ENCODE measurements at regions not wholly inside any gene's neighbourhood (a gene's known extent, or its start where the extent isn't known, plus 50 kb on each side); places are given as distances from the start of the nearest gene placed in this dataset.
"Not testable (repeated sequence)": the region's sequence is repeated elsewhere in the genome, so short reads cannot be mapped to it uniquely, and the experiment has no call there.

GRCh38 chr12:86513226-86513625 is 257.0 kb upstream of the MGAT4C start:
- no peak for DNase-seq

- no peak for DNase-seq
These were observed 240.4 kb upstream of the MGAT4C start for GRCh38 chr12:86496595-86496994.

- no peak for DNase-seq
These were observed 228.3 kb upstream of the MGAT4C start for GRCh38 chr12:86484473-86484872.

GRCh38 chr12:86473231-86473630 is 217.0 kb upstream of the MGAT4C start:
- DNase-seq = no peak

GRCh38 chr12:86456776-86457175 is 200.6 kb upstream of the MGAT4C start:
- no peak for DNase-seq

GRCh38 chr12:86456241-86456640 is 200.1 kb upstream of the MGAT4C start:
- peak; percentile 4 for DNase-seq

- DNase-seq = no peak
These were observed 189.2 kb upstream of the MGAT4C start for GRCh38 chr12:86445356-86445755.

- peak; percentile 63 for DNase-seq
These were observed 178.9 kb upstream of the MGAT4C start for GRCh38 chr12:86435053-86435452.

- DNase-seq = no peak
These were observed 173.6 kb upstream of the MGAT4C start for GRCh38 chr12:86429824-86430223.

- DNase-seq = no peak
These were observed 165.1 kb upstream of the MGAT4C start for GRCh38 chr12:86421333-86421732.

GRCh38 chr12:86414201-86414600 is 158.0 kb upstream of the MGAT4C start:
- no peak for DNase-seq

GRCh38 chr12:86411710-86412109 is 155.5 kb upstream of the MGAT4C start:
- no peak for DNase-seq

- no peak for DNase-seq
These were observed 151.5 kb upstream of the MGAT4C start for GRCh38 chr12:86407620-86408208.

- DNase-seq = no peak
These were observed 133.8 kb upstream of the MGAT4C start for GRCh38 chr12:86389949-86390348.

- DNase-seq = no peak
These were observed 131.5 kb upstream of the MGAT4C start for GRCh38 chr12:86387591-86388145.

GRCh38 chr12:86383759-86384158 is 127.6 kb upstream of the MGAT4C start:
- DNase-seq = not testable (repeated sequence)

GRCh38 chr12:86379337-86379736 is 123.1 kb upstream of the MGAT4C start:
- no peak for DNase-seq

GRCh38 chr12:86376052-86376451 is 119.9 kb upstream of the MGAT4C start:
- no peak for DNase-seq

- DNase-seq = no peak
These were observed 117.6 kb upstream of the MGAT4C start for GRCh38 chr12:86373813-86374212.

- no peak for DNase-seq
These were observed 110.9 kb upstream of the MGAT4C start for GRCh38 chr12:86367137-86367536.

GRCh38 chr12:86349196-86349595 is 93.0 kb upstream of the MGAT4C start:
- DNase-seq = no peak

- no peak for DNase-seq
These were observed 77.8 kb upstream of the MGAT4C start for GRCh38 chr12:86333955-86334522.

GRCh38 chr12:86331457-86331856 is 75.3 kb upstream of the MGAT4C start:
- no peak for DNase-seq

- no peak for DNase-seq
These were observed 74.8 kb upstream of the MGAT4C start for GRCh38 chr12:86331012-86331411.

GRCh38 chr12:86312232-86312631 is 56.0 kb upstream of the MGAT4C start:
- DNase-seq = no peak
